Mesendoderm (in vitro differentiated cells): ENCODE measurements at regions not wholly inside any gene's neighbourhood (a gene's known extent, or its start where the extent isn't known, plus 50 kb on each side); places are given as distances from the start of the nearest gene placed in this dataset.

ENCODE experiments used
- DNase-seq: peaks from one replicate; pipeline ENCODE4 v3.0.0; 2013
- H2AK5ac ChIP-seq: 2 replicates; pipeline ENCODE4 v1.6.1; 2013; ENCODE audit warnings: low read length, inconsistent platforms
- H2BK120ac ChIP-seq: 2 replicates; pipeline ENCODE4 v1.6.1; 2013; ENCODE audit warnings: low read depth, mild to moderate bottlenecking, low read length, moderate library complexity, mixed read lengths
- H2BK15ac ChIP-seq: replicated peaks from 2 replicates; pipeline ENCODE4 v1.6.1; 2013; ENCODE audit warnings: low read depth, mild to moderate bottlenecking, moderate library complexity
- H2BK5ac ChIP-seq: 2 replicates; pipeline ENCODE4 v1.6.1; 2013; ENCODE audit warnings: low read length, inconsistent platforms
- H3K18ac ChIP-seq: 2 replicates; pipeline ENCODE4 v1.6.1; 2013; ENCODE audit warnings: mild to moderate bottlenecking, low read length, mixed read lengths
- H3K23ac ChIP-seq: one replicate; pipeline ENCODE4 v1.6.1; 2013; ENCODE audit warnings: low read length
- H3K27ac ChIP-seq: 2 replicates; pipeline ENCODE4 v1.5.1; 2013; ENCODE audit warnings: low read depth, mild to moderate bottlenecking, inconsistent platforms, low read length, moderate library complexity
- H3K27me3 ChIP-seq: 2 replicates; pipeline ENCODE4 v1.6.1; 2013; ENCODE audit warnings: low read length, control low read depth, mild to moderate bottlenecking, inconsistent platforms; ENCODE audit not compliant: insufficient read depth, poor library complexity
- H3K36me3 ChIP-seq: 2 replicates; pipeline ENCODE4 v1.6.1; 2013; ENCODE audit warnings: low read length, inconsistent platforms; ENCODE audit not compliant: control insufficient read depth, insufficient read depth
- H3K4ac ChIP-seq: one replicate; pipeline ENCODE4 v1.6.1; 2013; ENCODE audit warnings: low read depth, mild to moderate bottlenecking, low read length, moderate library complexity
- H3K4me1 ChIP-seq: 2 replicates; pipeline ENCODE4 v1.6.1; 2013; ENCODE audit warnings: low read depth, low read length, inconsistent platforms; ENCODE audit not compliant: control insufficient read depth
- H3K4me2 ChIP-seq: 2 replicates; pipeline ENCODE4 v1.6.1; 2013; ENCODE audit warnings: low read length
- H3K4me3 ChIP-seq: 2 replicates; pipeline ENCODE4 v1.5.1; 2013; ENCODE audit warnings: mild to moderate bottlenecking, low read length
- H3K56ac ChIP-seq: one replicate; pipeline ENCODE4 v1.6.1; 2013; ENCODE audit warnings: low read length
- H3K79me1 ChIP-seq: 2 replicates; pipeline ENCODE4 v1.6.1; 2013; ENCODE audit warnings: low read length, inconsistent platforms
- H3K79me2 ChIP-seq: 2 replicates; pipeline ENCODE4 v1.6.1; 2013; ENCODE audit warnings: mild to moderate bottlenecking, low read length; ENCODE audit not compliant: control insufficient read depth, insufficient read depth
- H3K9ac ChIP-seq: 2 replicates; pipeline ENCODE4 v1.6.1; 2013; ENCODE audit warnings: low read length, inconsistent platforms
- H4K5ac ChIP-seq: one replicate; pipeline ENCODE4 v1.6.1; 2013; ENCODE audit warnings: low read length
- H4K8ac ChIP-seq: one replicate; pipeline ENCODE4 v1.6.1; 2013; ENCODE audit warnings: low read depth, mild to moderate bottlenecking, control low read depth, low read length, moderate library complexity
- WGBS: extraction: QIAGEN DNeasy Blood & Tissue Kit; methylation state at CpG from one replicate; pipeline ENCODE4 v1.1.7; 2013; ENCODE audit warnings: low lambda C conversion rate, missing lambda C conversion rate; ENCODE audit not compliant: insufficient coverage; ENCODE audit errors: extremely low coverage; 5-methylcytosine and 5-hydroxymethylcytosine counted together

- Histone ChIP-seq H2BK120ac (no peak overlapping the region), H3K27me3 (no peaks in the 10 kb centered on the region), H3K18ac (no peak overlapping the region), H3K9ac (no peak overlapping the region), H2BK15ac (no peak overlapping the region), H3K79me1 (no peaks in the 10 kb centered on the region), H3K4me2 (no peak overlapping the region), H2AK5ac (no peak overlapping the region), H3K4me3 (no peak overlapping the region), H3K27ac (no peak overlapping the region), H3K36me3 (no peaks in the 10 kb centered on the region), H4K5ac (no peak overlapping the region), H4K8ac (no peak overlapping the region), H3K56ac (no peak overlapping the region), H3K4ac (no peak overlapping the region), H3K4me1 (peaks cover 5% of the 10 kb centered on the region), H3K23ac (no peak overlapping the region), H3K79me2 (no peaks in the 10 kb centered on the region), H2BK5ac (no peak overlapping the region)
- WGBS: no CpG with 5 or more reads among the region's 2 CpGs
- no peak for DNase-seq
Measured at GRCh38 chr1:200317236-200317635, 92.6 kb downstream of the ZNF281 start.

GRCh38 chr1:200316148-200316803 lies 93.6 kb downstream of the ZNF281 start:
- Histone ChIP-seq H2BK15ac (no peak overlapping the region), H3K4me3 (no peak overlapping the region), H3K9ac (no peak overlapping the region), H3K4ac (no peak overlapping the region), H2AK5ac (no peak overlapping the region), H3K56ac (no peak overlapping the region), H3K27me3 (no peaks in the 10 kb centered on the region), H2BK5ac (no peak overlapping the region), H3K18ac (no peak overlapping the region), H4K8ac (no peak overlapping the region), H3K4me1 (peaks cover 5% of the 10 kb centered on the region), H3K36me3 (no peaks in the 10 kb centered on the region), H3K27ac (no peak overlapping the region), H4K5ac (no peak overlapping the region), H3K79me1 (no peaks in the 10 kb centered on the region), H2BK120ac (no peak overlapping the region), H3K23ac (no peak overlapping the region), H3K4me2 (no peak overlapping the region), H3K79me2 (no peaks in the 10 kb centered on the region)
- WGBS: no CpG with 5 or more reads among the region's 7 CpGs
- no peak for DNase-seq

GRCh38 chr1:200314085-200314750 lies 95.6 kb downstream of the ZNF281 start:
- Histone ChIP-seq H3K23ac (no peak overlapping the region), H3K4me3 (no peak overlapping the region)
- DNase-seq: no peak

GRCh38 chr1:200311256-200311655 lies 98.6 kb downstream of the ZNF281 start:
- H3K79me1 ChIP-seq: no peaks in the 10 kb centered on the region
- H3K27ac ChIP-seq: no peak overlapping the region
- no peak overlapping the region for H4K8ac ChIP-seq
- no peak overlapping the region for H2AK5ac ChIP-seq
- H3K4ac ChIP-seq: no peak overlapping the region
- H3K4me1 ChIP-seq: peaks cover 5% of the 10 kb centered on the region
- H2BK15ac ChIP-seq: no peak overlapping the region
- no peak for DNase-seq
- H3K79me2 ChIP-seq: no peaks in the 10 kb centered on the region
- H2BK5ac ChIP-seq: no peak overlapping the region
- no peak overlapping the region for H3K23ac ChIP-seq
- no peak overlapping the region for H3K56ac ChIP-seq
- no peaks in the 10 kb centered on the region for H3K36me3 ChIP-seq
- H2BK120ac ChIP-seq: no peak overlapping the region
- H3K4me3 ChIP-seq: no peak overlapping the region
- no peak overlapping the region for H3K9ac ChIP-seq
- H3K4me2 ChIP-seq: no peak overlapping the region
- H4K5ac ChIP-seq: no peak overlapping the region
- no peaks in the 10 kb centered on the region for H3K27me3 ChIP-seq
- no CpG with 5 or more reads among the region's 1 CpG for WGBS
- H3K18ac ChIP-seq: no peak overlapping the region

More at GRCh38 chr1:200314085-200314750, 95.6 kb downstream of the ZNF281 start:
- H2AK5ac ChIP-seq: no peak overlapping the region
- no peak overlapping the region for H2BK5ac ChIP-seq
- WGBS: no CpG with 5 or more reads among the region's 5 CpGs
- no peak overlapping the region for H2BK120ac ChIP-seq
- peak overlapping the region; percentile 30 for H3K56ac ChIP-seq
- H2BK15ac ChIP-seq: peak overlapping the region; percentile 85
- H4K8ac ChIP-seq: no peak overlapping the region
- H3K4me1 ChIP-seq: peaks cover 5% of the 10 kb centered on the region
- H3K79me1 ChIP-seq: no peaks in the 10 kb centered on the region
- no peaks in the 10 kb centered on the region for H3K27me3 ChIP-seq
- H3K4me2 ChIP-seq: no peak overlapping the region
- no peaks in the 10 kb centered on the region for H3K79me2 ChIP-seq
- peak overlapping the region; percentile 4 for H3K18ac ChIP-seq
- no peak overlapping the region for H4K5ac ChIP-seq
- no peak overlapping the region for H3K27ac ChIP-seq
- no peak overlapping the region for H3K9ac ChIP-seq
- H3K36me3 ChIP-seq: no peaks in the 10 kb centered on the region
- no peak overlapping the region for H3K4ac ChIP-seq

GRCh38 chr1:200310824-200311223 lies 99.0 kb downstream of the ZNF281 start:
- H4K5ac ChIP-seq: no peak overlapping the region
- no peak overlapping the region for H2AK5ac ChIP-seq
- WGBS: no CpG with 5 or more reads among the region's 2 CpGs
- H3K56ac ChIP-seq: no peak overlapping the region
- H3K27ac ChIP-seq: no peak overlapping the region
- no peaks in the 10 kb centered on the region for H3K79me2 ChIP-seq
- no peak overlapping the region for H2BK15ac ChIP-seq
- H3K4me1 ChIP-seq: peaks cover 5% of the 10 kb centered on the region
- H3K18ac ChIP-seq: no peak overlapping the region
- H3K4ac ChIP-seq: no peak overlapping the region
- H4K8ac ChIP-seq: no peak overlapping the region
- H2BK5ac ChIP-seq: no peak overlapping the region
- no peak overlapping the region for H2BK120ac ChIP-seq
- H3K4me3 ChIP-seq: no peak overlapping the region
- no peak overlapping the region for H3K9ac ChIP-seq
- H3K36me3 ChIP-seq: no peaks in the 10 kb centered on the region
- no peak for DNase-seq
- no peak overlapping the region for H3K4me2 ChIP-seq
- H3K23ac ChIP-seq: no peak overlapping the region
- H3K27me3 ChIP-seq: no peaks in the 10 kb centered on the region
- no peaks in the 10 kb centered on the region for H3K79me1 ChIP-seq

GRCh38 chr1:200307755-200308066 lies 102.1 kb downstream of the ZNF281 start:
- Histone ChIP-seq H3K4me2 (no peak overlapping the region), H2BK120ac (no peak overlapping the region), H2BK5ac (no peak overlapping the region), H3K79me2 (no peaks in the 10 kb centered on the region), H3K27ac (no peak overlapping the region), H3K23ac (no peak overlapping the region), H3K36me3 (no peaks in the 10 kb centered on the region), H3K4ac (no peak overlapping the region), H3K56ac (no peak overlapping the region), H2AK5ac (no peak overlapping the region), H2BK15ac (no peak overlapping the region), H4K8ac (no peak overlapping the region), H3K27me3 (peaks cover under 1% of the 10 kb centered on the region), H3K4me3 (no peak overlapping the region), H3K9ac (no peak overlapping the region), H3K18ac (no peak overlapping the region), H3K4me1 (no peaks in the 10 kb centered on the region), H3K79me1 (no peaks in the 10 kb centered on the region), H4K5ac (no peak overlapping the region)
- no peak for DNase-seq
- WGBS: no CpG with 5 or more reads among the region's 2 CpGs
